Endothelial cell of umbilical vein (primary cell): ENCODE measurements at regions not wholly inside any gene's neighbourhood (a gene's known extent, or its start where the extent isn't known, plus 50 kb on each side); places are given as distances from the start of the nearest gene placed in this dataset.
"Not testable (repeated sequence)": the region's sequence is repeated elsewhere in the genome, so short reads cannot be mapped to it uniquely, and the experiment has no call there.

ENCODE experiments used
- BruUV-seq: library from RNA; stranded (reverse); fragments of 400-500 nt; replicated peaks from 2 replicates; lab custom pipeline; 2021; lab: Mats Ljungman, UMichigan
- CTCF ChIA-PET: fragments of 300-600, 350-600 bp; sonication (Branson Sonifier 250); formaldehyde crosslinking; loops from one replicate; lab custom pipeline; 2021; ENCODE audit warnings: antibody characterized with exemption, inconsistent platforms; lab: Charles Lee
- POLR2A ChIA-PET: fragments of 300-600, 350-600 bp; sonication (Branson Sonifier 250); formaldehyde crosslinking; loops from one replicate; lab custom pipeline; 2021; ENCODE audit warnings: antibody characterized with exemption, inconsistent platforms; lab: Charles Lee
- DNase-seq: peaks from one replicate; pipeline ENCODE4 v3.0.0-alpha.2; 2011; ENCODE audit warnings: low read depth, low spot score
- FAIRE-seq: peaks from 2 replicates; lab custom pipeline; 2011; peaks lifted over from hg19 to GRCh38; lab: Jason Lieb, UNC
- H2AFZ ChIP-seq: 2 replicates; pipeline ENCODE4 v1.6.0; 2012; ENCODE audit warnings: low read depth, low read length, control low read depth, inconsistent platforms
- H3K27ac ChIP-seq: 2 replicates; pipeline ENCODE4 v1.5.1; 2011; ENCODE audit warnings: low read depth, mild to moderate bottlenecking, control low read depth, low read length, moderate library complexity; ENCODE audit not compliant: insufficient read depth
- H3K27me3 ChIP-seq, 2 experiments: 2 replicates each; pipeline versions ENCODE4 v1.6.0 to v1.6.1; 2011; ENCODE audit warnings: low read length in 2 of 2, mixed read lengths in 1 of 2; ENCODE audit not compliant: control insufficient read depth in 2 of 2, insufficient read depth in 2 of 2
- H3K36me3 ChIP-seq, 2 experiments: 2 replicates in 1 of 2; 3 replicates in 1 of 2; pipeline ENCODE4 v1.5.1; 2011; ENCODE audit warnings: low read length in 2 of 2, mild to moderate bottlenecking in 1 of 2, moderate library complexity in 1 of 2; ENCODE audit not compliant: control insufficient read depth in 2 of 2, insufficient read depth in 2 of 2; ENCODE audit errors: extremely low read depth in 1 of 2
- H3K4me1 ChIP-seq: 3 replicates; pipeline ENCODE4 v1.5.1; 2011; ENCODE audit warnings: mild to moderate bottlenecking, low read length; ENCODE audit not compliant: control insufficient read depth, insufficient read depth; ENCODE audit errors: extremely low read depth
- H3K4me2 ChIP-seq: 2 replicates; pipeline ENCODE4 v1.6.1; 2011; ENCODE audit warnings: low read length, control low read depth, mixed read lengths; ENCODE audit not compliant: insufficient read depth
- H3K4me3 ChIP-seq, 3 experiments: fragments of 200-600 bp in 1 of 3; sonication (generic), shearing (Covaris generic) in 1 of 3; replicated peaks in 1 of 3; 2 replicates each; pipeline ENCODE4 v1.5.1; 2011 to 2016; ENCODE audit warnings: control low read depth in 3 of 3, low read length in 3 of 3, mild to moderate bottlenecking in 2 of 3, inconsistent platforms in 1 of 3, low read depth in 1 of 3, moderate library complexity in 1 of 3; ENCODE audit not compliant: insufficient read depth in 1 of 3
- H3K79me2 ChIP-seq: 2 replicates; pipeline ENCODE4 v1.6.0; 2012; ENCODE audit warnings: low read length, inconsistent platforms; ENCODE audit not compliant: control insufficient read depth, insufficient read depth
- H3K9ac ChIP-seq: replicated peaks from 2 replicates; pipeline ENCODE3; 2011; ENCODE audit warnings: low read length, control low read depth; ENCODE audit not compliant: insufficient read depth; ENCODE audit errors: extremely low read depth
- H3K9me1 ChIP-seq: replicated peaks from 3 replicates; pipeline ENCODE4 v1.6.0; 2011; ENCODE audit warnings: mild to moderate bottlenecking, low read length; ENCODE audit not compliant: control insufficient read depth, insufficient read depth; ENCODE audit errors: extremely low read depth
- H3K9me3 ChIP-seq: replicated peaks from 2 replicates; pipeline ENCODE4 v1.5.1; 2012; ENCODE audit warnings: low read length, inconsistent platforms; ENCODE audit not compliant: control insufficient read depth, insufficient read depth
- H4K20me1 ChIP-seq: replicated peaks from 2 replicates; pipeline ENCODE3; 2011; ENCODE audit warnings: mild to moderate bottlenecking, low read length; ENCODE audit not compliant: control insufficient read depth, insufficient read depth; ENCODE audit errors: extremely low read depth
- CTCF ChIP-seq, 2 donors: IDR thresholded peaks; 1 replicate in 1 of 2; 2 replicates in 1 of 2; pipeline ENCODE4 v1.5.1; 2011; ENCODE audit warnings: low read length in 2 of 2, mild to moderate bottlenecking in 2 of 2, moderate library complexity in 2 of 2, control low read depth in 1 of 2, inconsistent platforms in 1 of 2, low read depth in 1 of 2; ENCODE audit not compliant: insufficient read depth in 1 of 2; ENCODE audit errors: extremely low read depth in 1 of 2
- EZH2 ChIP-seq: IDR thresholded peaks from 2 replicates; pipeline ENCODE4 v1.6.1; 2012; ENCODE audit warnings: borderline replicate concordance, low read depth, mild to moderate bottlenecking, moderate library complexity, low read length, inconsistent platforms; ENCODE audit not compliant: severe bottlenecking
- FOS ChIP-seq: IDR thresholded peaks from 2 replicates; pipeline ENCODE4 v1.6.1; 2011; ENCODE audit warnings: mild to moderate bottlenecking, low read length, moderate library complexity, borderline replicate concordance; ENCODE audit not compliant: insufficient read depth
- GATA2 ChIP-seq: IDR thresholded peaks from 2 replicates; pipeline ENCODE4 v1.7.0; 2011; ENCODE audit warnings: low read depth, mild to moderate bottlenecking, moderate library complexity, mixed read lengths, low read length; ENCODE audit not compliant: insufficient read length, insufficient read depth
- JUN ChIP-seq: IDR thresholded peaks from 2 replicates; pipeline ENCODE4 v1.6.1; 2011; ENCODE audit warnings: borderline replicate concordance, low read depth; ENCODE audit not compliant: insufficient read length, insufficient read depth
- MAX ChIP-seq: IDR thresholded peaks from 2 replicates; pipeline ENCODE4 v1.6.1; 2011; ENCODE audit not compliant: insufficient read depth, insufficient read length
- MYC ChIP-seq: IDR thresholded peaks from one replicate; pipeline ENCODE4 v1.6.1; 2011; ENCODE audit warnings: mild to moderate bottlenecking, low read depth, low read length
- POLR2A ChIP-seq: IDR thresholded peaks from 2 replicates; pipeline ENCODE4 v1.6.1; 2012; ENCODE audit warnings: low read depth, mild to moderate bottlenecking, control low read depth, low read length
- POLR2AphosphoS5 ChIP-seq: IDR thresholded peaks from 2 replicates; pipeline ENCODE4 v1.6.1; 2012; ENCODE audit warnings: low read depth, mild to moderate bottlenecking, control low read depth, low read length, moderate library complexity; ENCODE audit not compliant: insufficient read depth
- dilution Hi-C: fragments of 300-500 bp; cut with MboI; formaldehyde crosslinking; loops from one replicate; pipeline ENCODE4 v1.15.0; 2019; ENCODE audit warnings: low sequenced_read_pairs; ENCODE audit not compliant: extremely low pct_ligation_motif_present
- intact Hi-C: fragments of 100-400 bp; cut with micrococcal nuclease; formaldehyde crosslinking; loops from one replicate; pipeline ENCODE4 v1.10.0; 2022

- H3K9me1 ChIP-seq, H3K9me3 ChIP-seq, H3K36me3 ChIP-seq, H2AFZ ChIP-seq, intact Hi-C loops, POLR2A ChIA-PET, H3K9ac ChIP-seq, CTCF ChIA-PET, H4K20me1 ChIP-seq, DNase-seq, dilution Hi-C loops, H3K27ac ChIP-seq, BruUV-seq, H3K4me1 ChIP-seq, H3K4me2 ChIP-seq, H3K79me2 ChIP-seq, H3K4me3 ChIP-seq, H3K27me3 ChIP-seq, FAIRE-seq: not testable (repeated sequence)
Measured at GRCh38 chr1:145553795-145554194, 54.0 kb upstream of the GPR89A start.

- no peak overlapping the region for H3K4me2 ChIP-seq
Measured at GRCh38 chr1:145545055-145545454, 62.7 kb upstream of the GPR89A start.

GRCh38 chr1:145541685-145542084 is 66.1 kb upstream of the GPR89A start:
- H3K27me3 ChIP-seq, H2AFZ ChIP-seq, H3K27ac ChIP-seq, H3K4me3 ChIP-seq, H3K4me1 ChIP-seq, CTCF ChIA-PET, H3K9me1 ChIP-seq, POLR2A ChIA-PET, H3K4me2 ChIP-seq, H3K9ac ChIP-seq, BruUV-seq, H4K20me1 ChIP-seq, H3K79me2 ChIP-seq, dilution Hi-C loops, H3K9me3 ChIP-seq, DNase-seq, intact Hi-C loops, H3K36me3 ChIP-seq, FAIRE-seq: not testable (repeated sequence)

More at GRCh38 chr1:145545055-145545454, 62.7 kb upstream of the GPR89A start:
- BruUV-seq = no TSS peak
- Histone ChIP-seq H3K9me3 (no peaks in the 10 kb centered on the region), H4K20me1 (no peaks in the 10 kb centered on the region), H3K79me2 (no peaks in the 10 kb centered on the region), H3K27ac (no peak overlapping the region), H3K36me3 (no peaks in the 10 kb centered on the region), H3K9me1 (no peaks in the 10 kb centered on the region), H3K4me1 (no peaks in the 10 kb centered on the region), H3K4me3 (no peak overlapping the region), H2AFZ (no peak overlapping the region), H3K27me3 (peaks cover 1 to 6% of the 10 kb centered on the region in 2 experiments), H3K9ac (no peak overlapping the region)
- CTCF ChIA-PET = no interaction called here
- TF ChIP-seq MYC = no peak
- no peak for TF ChIP-seq JUN
- no peak for TF ChIP-seq FOS
- TF ChIP-seq POLR2A = no peak
- TF ChIP-seq EZH2 = no peak
- no peak for TF ChIP-seq CTCF (IDR thresholded peaks at IDR 0.05; ENCODE audit: extremely low read depth in 1 of 2, insufficient read depth in 1 of 2, low read depth in 1 of 2, low read length in 2 of 2)
- no peak for TF ChIP-seq POLR2AphosphoS5
- TF ChIP-seq MAX = no peak
- TF ChIP-seq GATA2 = no peak
- DNase-seq = no peak
- dilution Hi-C loops = no loop called here
- no peak for FAIRE-seq
- POLR2A ChIA-PET = no interaction called here
- intact Hi-C loops = no loop called here
